Progenitor cell of endocrine pancreas (in vitro differentiated cells): ENCODE measurements at regions not wholly inside any gene's neighbourhood (a gene's known extent, or its start where the extent isn't known, plus 50 kb on each side); places are given as distances from the start of the nearest gene placed in this dataset.
A peak's percentile ranks its signal among the peaks of the same experiment; 100 is the strongest.

ENCODE experiments used
- DNase-seq: peaks from one replicate; pipeline ENCODE4 v3.0.0; 2021; ENCODE audit warnings: low spot score; ENCODE audit not compliant: unreplicated experiment
- H3K27ac Mint-ChIP-seq: 2 replicates; pipeline ENCODE4 v1.8.0; 2021; ENCODE audit warnings: mild to moderate bottlenecking, moderate library complexity, mixed read lengths
- H3K27me3 Mint-ChIP-seq: 2 replicates; pipeline ENCODE4 v1.8.0; 2021; ENCODE audit warnings: mixed read lengths
- H3K36me3 Mint-ChIP-seq: 2 replicates; pipeline ENCODE4 v1.8.0; 2022; ENCODE audit warnings: mixed read lengths; ENCODE audit not compliant: insufficient read depth
- H3K4me1 Mint-ChIP-seq: 2 replicates; pipeline ENCODE4 v1.8.0; 2021; ENCODE audit warnings: low read depth, mixed read lengths
- H3K4me3 Mint-ChIP-seq: 2 replicates; pipeline ENCODE4 v1.8.0; 2021; ENCODE audit warnings: low read depth, mild to moderate bottlenecking, moderate library complexity, mixed read lengths
- H3K9me3 Mint-ChIP-seq: 2 replicates; pipeline ENCODE4 v1.8.0; 2021; ENCODE audit warnings: low read depth, mixed read lengths
- TF ChIP-seq, protein P1 (sequence below): fragments of 200-600 bp; sonication (generic); IDR thresholded peaks from one replicate; pipeline ENCODE4 v1.5.0; 2021; ENCODE audit warnings: antibody characterized with exemption, mild to moderate bottlenecking; ENCODE audit not compliant: unreplicated experiment

DNA sequence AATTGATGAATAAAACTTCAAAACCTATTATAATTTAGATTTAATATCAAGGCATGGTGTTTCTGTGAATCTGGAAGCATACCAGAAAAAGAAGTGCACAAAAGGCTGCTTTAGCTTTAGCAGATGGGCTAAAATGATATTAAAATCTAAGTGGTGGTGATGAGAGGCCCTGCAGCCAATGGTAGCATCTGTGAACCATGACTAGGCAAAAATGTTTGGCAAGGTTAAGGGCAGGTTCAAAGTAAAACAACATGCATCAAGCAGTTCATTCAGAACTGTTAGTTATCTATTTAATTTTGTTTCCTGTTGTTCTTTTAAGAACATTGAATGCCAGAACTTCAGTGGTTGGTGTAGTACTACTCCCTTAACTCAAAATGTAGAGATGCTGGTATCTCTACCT lies 1736.9 kb upstream of the CELF4 start:
- Mint-ChIP-seq H3K27ac (no peak overlapping the region), H3K4me1 (no peaks in the 10 kb centered on the region), H3K4me3 (no peak overlapping the region), H3K9me3 (peaks cover 3% of the 10 kb centered on the region), H3K27me3 (no peaks in the 10 kb centered on the region), H3K36me3 (no peaks in the 10 kb centered on the region)
- TF ChIP-seq, protein P1, sequence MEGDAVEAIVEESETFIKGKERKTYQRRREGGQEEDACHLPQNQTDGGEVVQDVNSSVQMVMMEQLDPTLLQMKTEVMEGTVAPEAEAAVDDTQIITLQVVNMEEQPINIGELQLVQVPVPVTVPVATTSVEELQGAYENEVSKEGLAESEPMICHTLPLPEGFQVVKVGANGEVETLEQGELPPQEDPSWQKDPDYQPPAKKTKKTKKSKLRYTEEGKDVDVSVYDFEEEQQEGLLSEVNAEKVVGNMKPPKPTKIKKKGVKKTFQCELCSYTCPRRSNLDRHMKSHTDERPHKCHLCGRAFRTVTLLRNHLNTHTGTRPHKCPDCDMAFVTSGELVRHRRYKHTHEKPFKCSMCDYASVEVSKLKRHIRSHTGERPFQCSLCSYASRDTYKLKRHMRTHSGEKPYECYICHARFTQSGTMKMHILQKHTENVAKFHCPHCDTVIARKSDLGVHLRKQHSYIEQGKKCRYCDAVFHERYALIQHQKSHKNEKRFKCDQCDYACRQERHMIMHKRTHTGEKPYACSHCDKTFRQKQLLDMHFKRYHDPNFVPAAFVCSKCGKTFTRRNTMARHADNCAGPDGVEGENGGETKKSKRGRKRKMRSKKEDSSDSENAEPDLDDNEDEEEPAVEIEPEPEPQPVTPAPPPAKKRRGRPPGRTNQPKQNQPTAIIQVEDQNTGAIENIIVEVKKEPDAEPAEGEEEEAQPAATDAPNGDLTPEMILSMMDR = no peak
- DNase-seq = no peak

DNA sequence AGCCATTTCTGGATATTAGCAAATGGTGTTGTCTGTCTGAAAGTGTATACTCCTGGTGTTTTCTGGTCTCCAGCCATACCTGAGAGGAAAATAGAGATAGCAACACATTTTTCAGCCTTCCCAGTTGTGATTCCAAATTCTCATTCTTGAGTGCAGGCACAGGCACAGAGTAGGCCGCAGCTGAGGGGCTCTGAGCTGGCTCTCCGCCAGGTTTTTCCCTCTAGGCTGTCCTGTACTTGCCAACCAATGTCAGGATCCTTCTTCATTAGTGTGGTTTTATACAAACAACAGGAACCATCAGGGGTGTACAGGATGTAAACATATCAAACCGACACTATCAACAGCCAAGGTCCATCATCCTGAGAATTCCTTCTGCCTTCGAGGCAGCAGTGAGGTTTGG lies 1733.6 kb upstream of the CELF4 start:
- TF ChIP-seq, protein P1 = no peak
- no peak overlapping the region for H3K4me3 Mint-ChIP-seq
- peaks cover 1% of the 10 kb centered on the region for H3K36me3 Mint-ChIP-seq
- H3K4me1 Mint-ChIP-seq = no peaks in the 10 kb centered on the region
- no peaks in the 10 kb centered on the region for H3K27me3 Mint-ChIP-seq
- DNase-seq = no peak
- peak overlapping the region; percentile 45 for H3K27ac Mint-ChIP-seq
- no peaks in the 10 kb centered on the region for H3K9me3 Mint-ChIP-seq

DNA sequence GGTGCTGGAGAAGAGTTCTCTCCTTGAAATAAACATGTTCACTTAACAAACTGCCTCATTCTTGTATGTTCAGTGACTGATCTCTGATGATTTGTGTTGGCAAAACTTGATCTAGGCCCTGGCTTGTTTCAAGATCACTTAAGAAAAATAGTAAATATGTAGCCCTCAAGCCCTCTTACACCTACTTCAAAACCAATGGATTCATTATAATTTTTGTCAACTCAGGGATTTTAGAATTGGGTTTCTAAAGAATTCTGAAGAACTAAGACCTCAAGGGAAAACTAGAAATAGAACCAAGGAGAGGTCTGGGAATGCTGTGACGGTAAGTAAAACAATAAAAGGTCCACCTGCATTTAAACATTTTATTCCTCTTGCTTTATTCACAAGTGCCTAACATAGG lies 1731.6 kb upstream of the CELF4 start:
- TF ChIP-seq, protein P1 = no peak
- Mint-ChIP-seq H3K27ac (no peak overlapping the region), H3K4me3 (no peak overlapping the region), H3K27me3 (no peaks in the 10 kb centered on the region), H3K9me3 (no peaks in the 10 kb centered on the region), H3K4me1 (no peaks in the 10 kb centered on the region), H3K36me3 (peaks cover 1% of the 10 kb centered on the region)
- DNase-seq = no peak

DNA sequence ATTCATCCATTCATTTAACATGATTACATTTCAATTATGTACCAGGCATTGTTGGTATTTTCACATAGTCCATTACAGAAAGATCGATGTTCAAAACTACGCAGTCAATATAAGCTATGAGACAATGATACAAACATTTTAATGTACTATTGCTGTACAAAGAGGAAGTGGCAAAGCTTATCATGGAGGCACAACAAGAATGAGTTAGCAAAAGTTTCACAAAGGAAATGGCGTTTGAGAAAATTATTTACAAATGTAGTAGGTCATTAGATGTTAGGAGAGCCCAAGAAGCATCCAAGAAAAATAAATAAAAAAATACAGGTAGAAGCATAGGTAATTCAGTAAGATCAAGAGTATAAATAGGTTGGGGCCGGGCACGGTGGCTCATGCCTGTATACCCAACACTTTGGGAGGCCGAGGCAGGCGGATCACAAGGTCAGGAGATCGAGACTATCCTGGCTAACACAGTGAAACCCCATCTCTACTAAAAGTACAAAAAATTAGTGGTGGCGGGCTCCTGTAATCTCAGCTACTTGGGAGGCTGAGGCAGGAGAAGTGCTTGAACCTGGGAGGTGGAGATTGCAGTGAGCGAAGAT lies 1730.8 kb upstream of the CELF4 start:
- no peaks in the 10 kb centered on the region for H3K4me1 Mint-ChIP-seq
- H3K4me3 Mint-ChIP-seq = no peak overlapping the region
- H3K27ac Mint-ChIP-seq = no peak overlapping the region
- H3K27me3 Mint-ChIP-seq = no peaks in the 10 kb centered on the region
- H3K9me3 Mint-ChIP-seq = no peaks in the 10 kb centered on the region
- no peak for DNase-seq
- peaks cover 1% of the 10 kb centered on the region for H3K36me3 Mint-ChIP-seq
- TF ChIP-seq, protein P1 = no peak

DNA sequence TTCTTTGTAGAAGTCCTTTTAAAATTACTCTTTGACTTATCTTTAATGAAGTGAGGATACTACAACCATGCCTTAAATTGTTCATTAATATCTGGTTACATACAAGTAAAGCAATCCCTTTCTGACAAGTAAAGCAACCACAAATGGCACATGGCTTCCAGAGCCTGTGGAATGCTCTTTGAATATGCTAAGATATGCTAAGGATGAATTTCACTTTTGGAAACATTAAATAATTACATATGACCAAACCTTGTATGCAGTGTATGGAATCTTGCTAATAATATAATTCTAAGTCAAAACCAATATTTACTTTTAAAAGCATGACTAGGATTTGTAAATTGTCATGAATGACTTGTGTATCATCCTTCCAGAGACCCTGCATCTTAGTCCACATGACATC lies 1711.2 kb upstream of the CELF4 start:
- no peak overlapping the region for H3K27ac Mint-ChIP-seq
- no peaks in the 10 kb centered on the region for H3K27me3 Mint-ChIP-seq
- no peak overlapping the region for H3K4me3 Mint-ChIP-seq
- H3K9me3 Mint-ChIP-seq = no peaks in the 10 kb centered on the region
- DNase-seq = no peak
- H3K4me1 Mint-ChIP-seq = no peaks in the 10 kb centered on the region
- TF ChIP-seq, protein P1 = no peak
- H3K36me3 Mint-ChIP-seq = no peaks in the 10 kb centered on the region
